H1 (cell line): ENCODE measurements at regions not wholly inside any gene's neighbourhood (a gene's known extent, or its start where the extent isn't known, plus 50 kb on each side); places are given as distances from the start of the nearest gene placed in this dataset.

ENCODE experiments used
- POU5F1 ChIP-seq: IDR thresholded peaks from 2 replicates; pipeline ENCODE4 v1.6.1; 2011; ENCODE audit warnings: low read depth, mild to moderate bottlenecking, low read length, moderate library complexity
- SIX5 ChIP-seq: IDR thresholded peaks from 2 replicates; pipeline ENCODE4 v1.6.1; 2011; ENCODE audit warnings: mild to moderate bottlenecking, low read depth, low read length
- SP2 ChIP-seq: IDR thresholded peaks from 2 replicates; pipeline ENCODE4 v1.6.1; 2012; ENCODE audit warnings: mild to moderate bottlenecking, low read length, inconsistent platforms
- TF ChIP-seq, protein P1 (sequence below): IDR thresholded peaks from 2 replicates; pipeline ENCODE4 v1.6.1; 2011; ENCODE audit warnings: low read length, improper control_type of control experiment

DNA sequence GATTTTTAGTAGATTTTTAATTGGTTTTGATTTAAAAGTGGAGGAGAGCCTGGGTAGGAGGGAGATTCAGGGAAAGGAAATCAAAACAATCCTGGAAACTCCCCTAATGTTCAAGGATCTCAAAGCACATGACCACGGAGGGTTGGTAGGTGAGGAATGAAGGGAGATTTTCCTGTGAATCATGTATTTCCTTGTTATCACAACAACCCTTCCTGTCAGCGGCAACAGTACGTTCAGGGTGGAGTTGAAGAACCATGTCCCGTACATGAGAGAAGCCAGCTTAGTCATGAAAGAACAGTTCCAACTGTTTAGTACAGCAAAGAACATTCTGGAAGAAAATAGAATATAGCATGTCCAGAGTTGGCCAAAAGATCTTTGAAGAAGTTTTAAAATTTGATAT is 79.4 kb upstream of the SCAF8 start (continued):
- TF ChIP-seq, protein P1, sequence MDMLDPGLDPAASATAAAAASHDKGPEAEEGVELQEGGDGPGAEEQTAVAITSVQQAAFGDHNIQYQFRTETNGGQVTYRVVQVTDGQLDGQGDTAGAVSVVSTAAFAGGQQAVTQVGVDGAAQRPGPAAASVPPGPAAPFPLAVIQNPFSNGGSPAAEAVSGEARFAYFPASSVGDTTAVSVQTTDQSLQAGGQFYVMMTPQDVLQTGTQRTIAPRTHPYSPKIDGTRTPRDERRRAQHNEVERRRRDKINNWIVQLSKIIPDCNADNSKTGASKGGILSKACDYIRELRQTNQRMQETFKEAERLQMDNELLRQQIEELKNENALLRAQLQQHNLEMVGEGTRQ = no peak
- TF ChIP-seq SIX5 (no peak), SP2 (no peak), POU5F1 (no peak)
